PFSK-1 (cell line): ENCODE measurements at regions not wholly inside any gene's neighbourhood (a gene's known extent, or its start where the extent isn't known, plus 50 kb on each side); places are given as distances from the start of the nearest gene placed in this dataset.

Source experiments
- FOXP2 ChIP-seq: optimal IDR thresholded peaks from 2 replicates; pipeline ENCODE3; 2011; ENCODE audit warnings: borderline replicate concordance, control low read depth, inconsistent platforms; ENCODE audit not compliant: insufficient read depth; ENCODE audit errors: extremely low read length, extremely low read depth
- POLR2AphosphoS5 ChIP-seq: IDR thresholded peaks from 2 replicates; pipeline ENCODE4 v1.6.1; 2012; ENCODE audit warnings: low read depth, mild to moderate bottlenecking, control low read depth, low read length, moderate library complexity
- SIN3A ChIP-seq: IDR thresholded peaks from 2 replicates; pipeline ENCODE4 v1.6.1; 2012; ENCODE audit warnings: mild to moderate bottlenecking, low read length, moderate library complexity, borderline replicate concordance; ENCODE audit not compliant: insufficient read depth
- TAF1 ChIP-seq: IDR thresholded peaks from 2 replicates; pipeline ENCODE4 v1.6.1; 2012; ENCODE audit warnings: low read length, control low read depth, borderline replicate concordance; ENCODE audit not compliant: insufficient read depth
- TF ChIP-seq, protein P1 (sequence below), 2 experiments: IDR thresholded peaks; 2 replicates each; pipeline versions ENCODE4 v1.6.1 to v1.8.0; 2011 to 2012; ENCODE audit warnings: low read depth in 2 of 2, low read length in 2 of 2, control low read depth in 1 of 2, inconsistent platforms in 1 of 2, mild to moderate bottlenecking in 1 of 2, moderate library complexity in 1 of 2; ENCODE audit not compliant: insufficient read depth in 1 of 2

DNA sequence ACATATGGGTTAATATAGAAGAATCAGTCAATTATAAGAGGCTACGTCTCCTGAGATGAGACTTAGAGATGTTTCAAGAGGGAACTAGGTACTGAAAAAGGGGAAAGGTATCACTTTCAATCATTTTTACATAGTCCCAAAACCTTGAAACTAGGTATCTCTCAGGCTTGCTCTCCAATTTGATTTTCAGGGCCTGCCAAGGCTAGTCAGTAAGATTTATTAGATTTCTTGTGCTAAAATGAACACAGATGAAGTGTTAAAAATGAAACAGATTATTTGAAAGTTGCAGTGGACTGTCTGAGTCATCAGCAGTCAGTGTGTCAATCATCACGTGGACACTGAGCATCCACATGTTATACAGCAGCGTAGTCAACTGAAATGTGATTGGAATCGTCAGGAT, 591.1 kb downstream of the DTWD2 start:
- TF ChIP-seq POLR2AphosphoS5 (no peak), SIN3A (no peak), TAF1 (no peak), FOXP2 (no peak)
- TF ChIP-seq, protein P1, sequence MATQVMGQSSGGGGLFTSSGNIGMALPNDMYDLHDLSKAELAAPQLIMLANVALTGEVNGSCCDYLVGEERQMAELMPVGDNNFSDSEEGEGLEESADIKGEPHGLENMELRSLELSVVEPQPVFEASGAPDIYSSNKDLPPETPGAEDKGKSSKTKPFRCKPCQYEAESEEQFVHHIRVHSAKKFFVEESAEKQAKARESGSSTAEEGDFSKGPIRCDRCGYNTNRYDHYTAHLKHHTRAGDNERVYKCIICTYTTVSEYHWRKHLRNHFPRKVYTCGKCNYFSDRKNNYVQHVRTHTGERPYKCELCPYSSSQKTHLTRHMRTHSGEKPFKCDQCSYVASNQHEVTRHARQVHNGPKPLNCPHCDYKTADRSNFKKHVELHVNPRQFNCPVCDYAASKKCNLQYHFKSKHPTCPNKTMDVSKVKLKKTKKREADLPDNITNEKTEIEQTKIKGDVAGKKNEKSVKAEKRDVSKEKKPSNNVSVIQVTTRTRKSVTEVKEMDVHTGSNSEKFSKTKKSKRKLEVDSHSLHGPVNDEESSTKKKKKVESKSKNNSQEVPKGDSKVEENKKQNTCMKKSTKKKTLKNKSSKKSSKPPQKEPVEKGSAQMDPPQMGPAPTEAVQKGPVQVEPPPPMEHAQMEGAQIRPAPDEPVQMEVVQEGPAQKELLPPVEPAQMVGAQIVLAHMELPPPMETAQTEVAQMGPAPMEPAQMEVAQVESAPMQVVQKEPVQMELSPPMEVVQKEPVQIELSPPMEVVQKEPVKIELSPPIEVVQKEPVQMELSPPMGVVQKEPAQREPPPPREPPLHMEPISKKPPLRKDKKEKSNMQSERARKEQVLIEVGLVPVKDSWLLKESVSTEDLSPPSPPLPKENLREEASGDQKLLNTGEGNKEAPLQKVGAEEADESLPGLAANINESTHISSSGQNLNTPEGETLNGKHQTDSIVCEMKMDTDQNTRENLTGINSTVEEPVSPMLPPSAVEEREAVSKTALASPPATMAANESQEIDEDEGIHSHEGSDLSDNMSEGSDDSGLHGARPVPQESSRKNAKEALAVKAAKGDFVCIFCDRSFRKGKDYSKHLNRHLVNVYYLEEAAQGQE (IDR thresholded peaks at IDR 0.05; ENCODE audit: insufficient read depth in 1 of 2, low read depth in 2 of 2, low read length in 2 of 2), result no peak

DNA sequence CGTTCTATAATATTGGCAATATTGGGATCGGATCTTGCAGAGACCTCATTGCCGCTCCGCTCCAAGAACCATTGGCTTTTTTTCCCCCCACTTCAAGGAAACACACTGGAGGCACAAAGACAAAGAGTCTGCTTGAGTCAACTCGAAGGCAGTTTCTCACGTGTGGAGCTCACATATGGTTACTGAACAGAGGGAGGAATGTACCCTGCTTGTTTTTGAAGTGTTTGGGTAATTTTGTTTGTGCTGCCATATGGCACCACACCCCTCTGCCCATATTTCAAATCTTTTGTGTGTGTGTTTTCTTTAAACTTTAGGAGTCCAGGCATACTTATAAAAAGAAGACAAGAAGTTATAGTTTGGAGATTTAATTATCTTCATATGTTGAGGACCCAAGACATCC, 595.9 kb downstream of the DTWD2 start:
- no peak for TF ChIP-seq FOXP2
- no peak for TF ChIP-seq TAF1
- no peak for TF ChIP-seq SIN3A
- TF ChIP-seq, protein P1 (IDR thresholded peaks at IDR 0.05; ENCODE audit: insufficient read depth in 1 of 2, low read depth in 2 of 2, low read length in 2 of 2), result no peak
- TF ChIP-seq POLR2AphosphoS5, result no peak

DNA sequence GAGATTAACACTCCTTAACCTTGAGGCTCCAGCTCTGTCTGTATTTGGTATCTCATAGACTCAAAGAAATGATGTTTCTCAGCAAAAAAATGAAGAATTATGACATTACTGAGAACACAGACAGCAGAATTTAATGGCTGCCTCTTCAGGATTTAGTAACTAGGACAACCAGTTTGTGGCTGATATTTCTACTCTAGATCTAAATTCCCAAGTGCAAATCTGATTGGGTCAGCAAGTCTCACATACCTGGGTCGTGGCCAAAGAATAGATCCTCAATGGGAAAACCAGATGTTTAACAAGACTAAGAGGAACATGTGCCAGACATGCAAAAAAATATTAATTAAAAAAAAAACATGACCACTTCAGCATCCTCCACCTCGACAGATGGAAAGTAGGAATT, 608.9 kb downstream of the DTWD2 start:
- no peak for TF ChIP-seq POLR2AphosphoS5
- TF ChIP-seq, protein P1 (IDR thresholded peaks at IDR 0.05; ENCODE audit: insufficient read depth in 1 of 2, low read depth in 2 of 2, low read length in 2 of 2), result no peak
- no peak for TF ChIP-seq TAF1
- no peak for TF ChIP-seq SIN3A
- no peak for TF ChIP-seq FOXP2

DNA sequence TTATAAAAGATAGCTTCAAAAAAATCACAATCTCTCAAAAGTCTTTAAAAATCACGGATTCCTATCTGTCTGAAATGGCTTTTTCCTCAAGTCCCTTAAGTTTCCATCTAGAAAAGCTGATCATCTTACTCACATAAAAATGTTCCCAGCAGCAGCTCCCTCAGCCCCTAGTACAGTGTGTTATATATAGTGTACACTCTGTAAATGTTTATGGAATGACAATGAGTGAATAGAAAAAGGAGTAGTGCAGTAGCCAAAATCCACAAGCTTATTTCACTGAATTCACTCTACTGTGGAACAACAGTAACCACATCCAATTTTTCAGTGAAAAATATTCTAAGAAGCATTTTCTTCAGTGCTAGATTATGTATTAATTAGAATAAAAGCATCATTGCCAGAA, 609.4 kb downstream of the DTWD2 start:
- no peak for TF ChIP-seq SIN3A
- TF ChIP-seq, protein P1 (IDR thresholded peaks at IDR 0.05; ENCODE audit: insufficient read depth in 1 of 2, low read depth in 2 of 2, low read length in 2 of 2), result no peak
- no peak for TF ChIP-seq TAF1
- TF ChIP-seq FOXP2, result no peak

DNA sequence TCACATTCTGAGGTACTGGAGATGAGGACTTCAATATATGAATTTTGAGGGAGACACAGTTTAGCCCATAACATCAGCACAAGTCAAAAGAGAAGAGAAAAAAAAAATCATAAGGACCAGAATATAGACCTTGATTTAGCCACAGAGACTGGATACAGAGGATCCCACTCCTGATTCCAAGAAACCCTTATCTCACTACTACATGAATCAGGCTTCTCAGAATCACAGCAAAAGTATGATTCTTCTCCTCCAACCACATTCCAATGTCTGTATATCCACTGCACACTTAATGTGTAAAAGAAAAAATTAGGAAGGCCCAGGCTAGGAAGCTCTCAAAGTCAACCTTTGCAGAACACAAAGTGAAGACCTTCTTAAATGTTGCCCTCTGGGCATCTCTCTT, 610.9 kb downstream of the DTWD2 start:
- TF ChIP-seq TAF1 (no peak), SIN3A (no peak), POLR2AphosphoS5 (no peak), FOXP2 (no peak)
- TF ChIP-seq, protein P1 (IDR thresholded peaks at IDR 0.05; ENCODE audit: insufficient read depth in 1 of 2, low read depth in 2 of 2, low read length in 2 of 2), result no peak
